ENCODE measurements at regions not wholly inside any gene's neighbourhood (a gene's known extent, or its start where the extent isn't known, plus 50 kb on each side); places are given as distances from the start of the nearest gene placed in this dataset.

DNA sequence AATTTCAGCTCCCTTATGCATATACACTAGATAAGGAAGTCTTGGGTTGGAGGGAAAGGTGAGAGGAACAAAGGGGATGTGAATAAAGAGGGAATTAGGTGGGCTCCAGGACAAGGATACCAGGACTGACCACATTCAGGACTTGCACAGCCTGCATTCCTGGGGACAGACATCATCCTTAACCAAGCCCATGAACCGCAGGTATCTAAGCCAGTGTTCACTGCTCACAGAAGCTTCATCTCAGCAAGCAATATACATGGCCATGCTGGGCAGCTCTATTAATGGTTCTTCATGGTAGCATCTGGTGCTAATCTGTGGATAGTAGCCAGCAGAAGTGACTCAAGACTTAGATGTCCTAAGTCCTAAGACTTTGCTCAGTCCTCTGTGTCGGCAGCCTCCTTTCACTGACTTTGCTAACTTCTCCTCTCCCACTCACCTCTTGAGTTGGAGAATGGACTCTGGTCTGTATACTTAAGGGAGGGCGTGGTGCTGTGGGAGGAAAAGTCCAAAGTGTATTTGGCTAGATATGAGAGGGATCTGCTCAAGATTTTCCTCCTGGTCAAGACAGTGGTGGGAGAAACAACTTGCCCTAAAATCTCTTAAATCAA lies 136.1 kb downstream of the ASCL1 start:
- no peak for DNase-seq

DNA sequence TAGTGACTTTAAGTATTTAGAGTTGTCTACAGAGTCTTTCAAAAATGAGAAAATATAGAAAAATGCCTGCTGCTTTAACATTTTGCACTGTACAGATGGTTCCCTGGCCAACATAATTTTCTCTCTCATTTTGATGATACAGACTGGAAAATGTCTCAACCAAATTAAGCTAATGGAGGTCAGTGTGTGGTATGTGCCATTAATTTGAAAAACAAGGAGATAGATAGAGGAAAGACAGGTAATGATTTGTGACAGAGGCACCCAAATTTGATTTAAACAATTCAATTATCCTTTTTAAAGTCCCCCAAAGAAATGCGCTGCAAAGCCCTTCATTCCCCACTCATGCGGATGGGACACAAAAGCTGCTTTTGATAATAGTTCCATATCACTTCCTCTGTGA lies 140.0 kb downstream of the ASCL1 start:
- no peak for DNase-seq

DNA sequence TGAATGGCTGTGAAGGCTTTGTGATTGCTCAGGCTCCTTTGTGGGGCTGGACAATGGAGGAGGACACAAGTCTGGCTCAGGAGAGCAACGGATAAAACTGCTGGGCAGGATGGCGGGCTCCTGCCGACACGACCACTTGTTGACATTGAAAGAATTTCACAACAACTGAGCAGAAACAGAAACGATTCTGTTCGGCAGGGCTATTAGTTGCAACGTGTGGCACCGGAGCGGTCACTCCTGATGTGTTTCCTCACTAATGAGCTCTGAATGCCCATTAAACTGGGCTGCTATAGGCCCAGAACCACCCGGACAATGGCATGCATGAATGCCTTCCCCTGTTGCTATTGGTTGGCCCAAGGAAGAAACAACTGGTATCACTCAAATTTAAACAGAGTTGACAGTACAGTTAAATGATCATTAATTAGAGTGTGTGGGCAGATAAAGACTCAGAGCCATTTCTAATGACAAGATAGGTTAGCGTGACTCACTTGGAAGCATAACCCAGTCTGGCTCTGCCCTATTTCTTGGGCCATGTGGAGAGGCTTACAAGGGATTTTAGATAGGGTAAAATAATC lies 142.9 kb downstream of the ASCL1 start:
- no peak for DNase-seq

DNA sequence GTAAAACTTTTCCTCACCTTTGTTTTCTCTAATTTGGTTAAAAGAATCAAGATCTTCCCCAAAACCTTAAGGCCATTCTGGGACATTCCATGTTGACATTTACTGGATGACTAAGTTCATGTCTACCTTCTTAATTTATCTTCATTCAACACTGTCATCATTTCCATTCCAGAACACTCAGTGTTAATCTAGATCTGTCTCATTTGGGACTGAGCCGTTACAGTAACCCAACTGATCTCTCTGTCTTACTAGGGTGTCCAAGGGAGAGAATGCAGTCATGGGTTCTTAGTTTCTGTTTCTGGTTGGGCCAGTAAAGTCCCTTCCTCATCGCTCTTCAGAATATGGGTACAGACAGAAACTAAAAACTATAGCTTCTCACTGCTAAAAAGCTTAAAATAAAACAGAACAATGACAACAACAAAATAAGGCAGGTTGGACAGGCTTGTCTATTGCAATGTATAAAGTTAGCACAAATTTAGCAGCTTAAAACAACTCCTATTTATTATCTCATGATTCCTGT lies 144.8 kb downstream of the ASCL1 start:
- DNase-seq: no peak

DNA sequence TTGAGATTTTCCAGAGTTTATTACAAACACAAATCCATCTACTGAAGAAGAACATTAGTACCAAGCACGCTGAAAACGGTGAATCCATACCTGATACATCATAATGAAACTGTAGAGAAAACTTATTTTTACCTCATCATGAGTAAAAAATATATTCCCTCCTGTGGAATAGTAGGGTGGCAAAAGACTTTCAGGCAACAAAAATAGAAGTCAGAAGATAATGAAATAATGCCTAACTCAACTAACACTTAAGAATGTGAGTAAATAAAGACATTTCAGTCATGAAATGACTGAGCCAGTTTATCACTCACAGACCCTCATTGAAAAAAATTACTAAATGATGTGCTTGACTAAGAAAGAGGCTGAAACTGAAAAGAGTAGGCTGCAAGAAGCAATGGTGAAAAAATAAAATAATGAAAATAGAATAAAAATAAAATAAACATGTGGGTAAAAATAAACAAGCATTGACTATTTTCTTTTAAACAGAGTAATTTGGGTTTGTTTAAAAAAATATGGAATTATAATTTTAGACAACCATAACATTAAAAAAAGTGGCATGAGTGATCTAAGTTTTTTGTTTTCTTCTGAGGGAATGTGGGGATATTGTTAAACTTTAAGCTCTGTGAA lies 148.6 kb downstream of the ASCL1 start:
- DNase-seq: no peak

DNA sequence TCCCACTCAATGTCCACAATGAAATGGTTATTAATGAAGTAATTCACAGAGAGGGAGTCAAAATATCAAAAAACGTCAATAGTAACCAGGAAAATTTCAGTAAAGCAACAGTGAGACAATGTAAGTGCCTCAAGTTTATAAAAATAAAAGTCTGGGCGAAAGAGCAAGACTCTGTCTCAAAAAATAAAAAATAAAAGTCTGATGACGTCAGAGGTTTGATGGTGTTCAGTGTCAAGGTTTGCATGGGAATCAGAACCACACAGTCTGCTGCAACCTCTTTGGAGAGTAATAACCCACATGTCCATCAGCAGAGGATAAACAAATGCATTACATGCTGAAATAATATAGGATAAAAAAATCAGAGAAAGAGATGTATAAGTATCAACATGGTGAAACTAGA lies 152.4 kb downstream of the ASCL1 start:
- DNase-seq: no peak

DNA sequence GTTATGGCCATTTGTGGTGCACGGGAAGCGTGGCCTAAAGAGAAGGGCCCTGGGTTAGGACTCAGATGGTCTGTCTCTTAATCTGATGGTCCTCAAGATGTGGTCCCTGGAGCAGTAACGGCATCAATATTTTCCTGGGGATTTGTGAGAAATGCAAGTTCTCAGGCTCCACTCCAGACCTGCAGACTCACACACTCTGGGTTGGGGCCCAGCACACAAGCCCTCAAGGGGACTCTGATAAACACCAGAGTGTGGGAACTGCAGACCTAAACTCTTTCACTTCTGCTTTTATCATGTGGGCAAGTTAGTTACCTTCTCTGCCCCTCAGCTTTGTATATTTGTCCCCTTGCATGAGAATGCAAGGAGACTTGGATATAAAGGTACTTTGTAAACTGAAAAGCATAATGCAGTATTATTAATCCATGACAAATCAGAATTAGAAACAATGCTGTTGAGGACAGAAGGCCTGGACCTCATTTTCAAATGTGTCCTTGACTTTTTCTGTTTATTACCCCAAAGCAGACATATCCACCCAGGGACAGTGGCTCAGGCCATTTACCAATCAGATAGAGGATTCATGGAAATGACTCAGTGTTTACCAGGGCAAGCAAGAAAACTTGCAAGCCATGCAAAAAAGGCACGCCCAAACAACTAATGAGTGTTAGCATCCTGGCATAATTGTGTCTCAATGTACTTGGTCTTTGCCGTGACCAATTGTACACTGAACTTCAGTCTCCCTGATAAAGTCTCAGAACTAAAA lies 157.0 kb downstream of the ASCL1 start:
- DNase-seq: peak in 1 of 56 donors; percentile 2

DNA sequence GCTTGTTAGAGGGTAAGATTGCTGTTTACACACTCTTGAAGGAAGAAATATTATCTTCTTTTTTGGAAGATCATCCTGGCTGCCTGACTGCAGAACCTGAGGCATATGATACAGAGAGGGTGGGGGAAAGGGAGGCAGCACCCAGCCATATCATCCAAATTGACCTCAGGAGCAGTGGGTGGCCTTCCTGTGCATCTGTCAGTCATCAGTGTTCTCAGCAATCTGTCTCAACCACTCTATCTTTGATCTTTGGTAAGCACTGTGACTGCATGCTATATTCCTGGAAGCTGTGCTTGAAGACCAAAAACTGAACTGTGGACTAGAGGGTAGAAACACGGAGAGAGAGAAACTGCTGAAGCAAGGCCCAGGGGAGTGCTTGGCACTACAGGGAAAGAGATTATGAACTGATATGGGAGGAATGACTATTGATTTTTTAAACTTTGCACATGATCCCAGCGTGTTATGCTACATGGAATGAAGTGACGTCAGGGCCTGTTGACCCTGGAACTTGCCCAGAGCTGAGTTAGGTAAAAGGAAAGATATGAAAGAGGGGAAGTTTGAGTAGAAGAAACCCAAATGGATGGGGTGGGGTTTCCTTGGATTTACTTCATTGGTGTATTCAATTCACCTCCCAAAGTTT lies 171.5 kb downstream of the ASCL1 start:
- DNase-seq: no peak

DNA sequence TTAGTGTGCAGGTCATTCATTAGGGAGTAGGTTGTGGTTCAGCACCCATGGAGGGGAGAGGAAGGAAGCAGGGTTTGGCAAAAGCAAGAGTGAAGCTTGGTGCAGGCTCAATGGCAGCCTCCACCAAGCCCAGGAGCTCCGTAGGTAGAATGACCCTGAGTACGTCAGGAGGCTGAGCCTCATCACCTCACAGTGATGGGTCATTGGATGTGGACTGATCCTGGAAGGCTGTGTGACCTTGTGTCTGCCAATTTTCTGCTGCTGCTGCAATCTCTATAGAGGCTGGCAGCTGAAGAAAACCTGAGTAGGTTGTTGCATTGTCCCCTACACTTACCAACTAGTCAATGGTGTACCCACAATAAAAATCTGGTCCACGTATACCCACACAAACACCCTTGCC lies 173.1 kb downstream of the ASCL1 start:
- DNase-seq: no peak

DNA sequence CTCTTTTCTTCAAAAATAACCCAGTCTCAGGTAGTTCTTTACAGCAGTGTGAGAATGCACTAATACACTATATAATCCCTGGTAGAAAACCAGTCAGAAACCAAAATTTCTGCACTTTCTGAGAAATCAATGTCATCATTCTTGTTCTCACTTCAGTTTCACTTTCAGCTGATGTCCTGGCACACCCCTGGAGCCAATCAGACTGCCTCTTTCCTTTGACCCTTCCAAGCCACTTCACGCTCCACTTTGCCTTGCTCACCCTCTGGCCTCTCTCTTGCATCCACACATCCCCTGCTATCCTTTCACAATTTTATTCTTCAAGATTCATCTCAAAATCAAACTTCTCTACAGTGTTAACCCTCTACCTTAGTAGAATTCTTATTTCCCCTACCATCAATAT lies 181.1 kb downstream of the ASCL1 start:
- DNase-seq: no peak

DNA sequence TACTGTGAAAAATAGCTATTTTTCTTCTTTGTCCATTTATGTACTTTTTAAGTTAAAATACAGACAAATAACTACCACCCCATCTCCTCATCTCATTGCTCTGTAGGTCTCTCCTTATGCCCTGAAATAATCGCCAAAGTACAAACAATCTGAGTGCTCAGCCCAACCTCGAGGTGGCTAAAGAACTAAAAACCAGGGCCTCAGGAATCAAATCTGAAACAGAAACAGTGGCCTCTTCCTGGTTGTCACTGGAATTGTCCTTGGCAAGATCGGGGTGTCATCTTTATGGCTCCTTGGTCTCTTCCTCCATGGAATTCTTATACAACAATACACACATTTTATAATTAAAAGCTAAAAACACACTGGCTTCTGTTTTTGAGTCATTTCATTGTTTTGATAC lies 182.4 kb downstream of the ASCL1 start:
- no peak for DNase-seq

DNA sequence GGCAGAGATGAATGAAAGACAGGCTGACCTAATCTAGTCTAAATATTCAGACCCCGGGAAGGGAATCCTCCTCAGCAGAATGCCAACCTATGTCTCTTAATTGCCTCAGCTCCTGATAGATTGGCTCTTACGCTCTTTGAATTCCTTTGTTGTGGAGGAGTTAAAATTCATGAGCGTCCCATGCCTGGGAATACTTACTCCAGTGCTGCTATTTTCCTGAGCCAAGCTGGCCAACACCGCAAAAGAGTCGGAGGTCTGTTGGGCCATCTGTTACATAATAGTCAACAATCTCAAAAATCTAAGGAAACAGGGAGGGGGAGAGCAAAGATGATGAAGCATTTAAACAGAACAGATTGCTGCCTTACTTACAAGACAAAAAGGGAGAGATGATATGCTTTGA lies 182.8 kb downstream of the ASCL1 start:
- no peak for DNase-seq

DNA sequence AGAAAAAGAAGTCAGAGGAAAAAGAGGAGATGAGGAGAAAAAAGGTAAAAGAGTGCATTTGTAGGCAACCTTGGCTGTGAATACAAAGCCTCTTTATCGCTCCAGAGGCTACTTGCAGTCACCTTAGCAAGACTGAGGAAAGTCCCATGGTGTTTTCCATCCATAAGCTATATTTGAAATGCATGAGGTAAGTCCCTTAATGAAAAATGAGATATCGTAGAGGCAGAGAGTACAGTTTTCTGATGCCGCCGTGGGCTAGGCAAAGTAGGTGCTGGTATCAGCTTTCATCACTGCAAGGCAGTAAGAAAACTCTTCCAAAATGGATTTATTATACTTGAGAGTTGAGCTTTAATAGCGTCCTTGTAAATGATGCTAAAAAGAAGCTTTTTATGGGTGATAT lies 186.8 kb downstream of the ASCL1 start:
- DNase-seq: no peak

DNA sequence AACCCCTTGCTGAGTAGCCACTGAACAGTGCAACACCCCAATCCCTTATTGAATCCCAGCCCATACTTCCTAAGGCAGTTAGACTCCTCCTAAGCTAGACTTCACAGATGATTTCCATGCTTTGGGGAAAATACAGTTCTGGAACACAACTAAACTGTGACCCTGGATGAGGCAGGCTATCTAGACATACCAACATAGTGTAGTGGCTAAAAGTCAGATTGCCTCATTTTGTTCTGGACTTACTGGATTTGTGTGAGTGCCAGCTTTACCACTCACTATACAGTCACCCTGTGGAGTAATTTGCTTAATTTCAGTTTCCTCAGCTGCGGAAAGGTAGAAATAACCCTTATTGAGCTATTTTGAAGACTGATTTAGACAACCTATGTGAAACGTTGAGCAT lies 203.1 kb downstream of the ASCL1 start:
- DNase-seq: no peak

DNA sequence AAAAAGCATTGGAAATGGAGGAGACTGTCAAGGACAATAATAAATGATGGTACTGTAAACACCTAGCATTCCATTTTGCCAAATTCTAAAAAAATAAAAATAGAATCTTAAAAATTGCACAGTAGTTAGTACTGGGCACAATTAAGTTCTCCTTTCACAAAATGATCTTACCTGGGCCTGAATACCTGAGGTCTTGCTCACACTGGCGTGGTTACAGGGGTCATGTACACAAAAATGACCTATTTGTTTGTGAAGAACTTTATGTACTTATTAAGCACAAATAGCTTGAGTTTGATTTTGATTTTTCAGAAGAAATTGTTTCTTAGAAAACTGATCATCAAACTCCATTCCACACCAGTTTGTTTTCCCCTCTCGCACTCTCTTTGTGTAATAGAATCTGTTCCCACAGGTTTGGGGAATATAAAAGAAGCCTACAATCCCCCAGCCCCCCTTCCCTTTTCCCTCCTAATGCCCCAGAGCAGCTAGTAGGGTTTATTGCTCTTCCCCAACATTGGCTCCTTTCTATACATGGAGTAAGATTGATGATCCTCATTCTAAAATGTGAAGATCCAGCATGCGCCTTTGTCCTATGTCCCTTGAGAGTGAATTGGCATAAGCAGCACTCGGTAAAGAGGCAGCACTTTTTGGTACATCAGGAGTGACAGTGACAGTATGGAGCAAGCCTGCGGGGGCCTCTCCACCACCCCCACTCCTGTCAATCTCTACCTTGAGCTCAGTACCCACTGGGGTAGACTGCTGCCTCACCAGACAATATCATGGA lies 204.3 kb downstream of the ASCL1 start:
- DNase-seq: no peak

DNA sequence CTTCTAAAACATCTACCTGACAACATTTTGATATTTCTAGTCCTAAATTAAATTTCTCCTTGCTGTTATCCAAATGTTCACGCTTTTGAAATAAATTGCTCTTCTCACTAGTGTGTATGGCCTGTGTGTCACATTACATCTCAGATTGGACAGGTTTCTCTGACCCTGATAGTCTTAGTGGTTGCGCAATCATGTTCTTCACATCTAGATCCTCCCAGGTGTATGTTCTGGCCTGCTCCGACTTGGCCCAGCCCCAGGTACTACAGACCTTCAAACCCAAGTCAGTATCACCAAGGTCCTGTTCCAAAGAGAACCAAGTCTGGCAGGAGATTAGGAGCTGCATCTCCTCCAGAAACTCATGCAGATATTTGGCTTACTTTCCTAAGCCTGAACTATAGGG lies 209.5 kb downstream of the ASCL1 start:
- no peak for DNase-seq

DNA sequence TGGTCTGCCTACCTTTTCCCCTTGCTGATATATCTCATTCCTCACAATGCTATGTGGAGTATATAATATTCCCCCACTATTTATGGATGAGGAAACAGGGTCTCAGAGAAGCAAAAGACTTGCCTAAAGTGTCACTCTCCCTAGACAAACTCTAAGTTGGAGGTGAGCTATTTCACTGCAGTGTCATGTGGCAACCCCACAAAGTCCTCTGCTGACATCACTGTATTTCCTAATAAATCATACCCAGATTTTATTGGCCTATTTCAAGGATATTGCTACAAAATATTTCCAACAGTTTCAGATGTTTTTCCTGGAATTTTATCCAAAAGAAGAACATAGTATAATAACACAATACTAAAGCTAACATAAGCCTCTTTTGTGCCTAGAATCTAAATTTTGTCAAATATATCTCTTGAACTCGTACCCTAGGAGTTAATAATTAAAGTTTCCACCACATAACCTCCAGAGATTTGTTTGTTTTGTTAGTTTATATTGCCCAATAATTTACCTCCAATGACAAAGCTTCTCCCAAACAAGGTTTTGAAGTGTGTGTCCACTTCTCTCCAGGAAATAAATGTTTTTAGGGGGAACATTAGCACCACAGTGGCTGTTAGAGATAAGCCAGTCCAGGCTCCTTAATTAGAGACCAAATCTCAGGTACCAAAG lies 215.1 kb downstream of the ASCL1 start:
- no peak for DNase-seq

DNA sequence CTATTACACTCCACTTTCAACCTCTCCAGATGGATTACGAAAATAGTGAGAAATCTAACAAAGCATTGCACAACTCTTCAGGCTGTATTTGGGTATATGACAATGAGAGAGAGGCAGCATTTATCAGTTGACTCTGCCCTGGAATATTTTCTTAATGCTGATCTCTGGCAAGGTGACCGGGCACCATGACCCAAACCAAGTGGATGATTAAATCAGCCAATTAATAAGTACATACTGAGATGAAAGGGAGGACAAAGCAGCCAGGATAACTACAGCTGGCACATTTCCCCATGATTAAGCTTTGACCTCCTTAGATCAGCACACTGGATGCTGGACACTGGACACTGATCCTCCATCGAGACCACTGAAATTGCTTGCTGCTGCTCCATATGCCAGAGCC lies 218.2 kb downstream of the ASCL1 start:
- DNase-seq: no peak

DNA sequence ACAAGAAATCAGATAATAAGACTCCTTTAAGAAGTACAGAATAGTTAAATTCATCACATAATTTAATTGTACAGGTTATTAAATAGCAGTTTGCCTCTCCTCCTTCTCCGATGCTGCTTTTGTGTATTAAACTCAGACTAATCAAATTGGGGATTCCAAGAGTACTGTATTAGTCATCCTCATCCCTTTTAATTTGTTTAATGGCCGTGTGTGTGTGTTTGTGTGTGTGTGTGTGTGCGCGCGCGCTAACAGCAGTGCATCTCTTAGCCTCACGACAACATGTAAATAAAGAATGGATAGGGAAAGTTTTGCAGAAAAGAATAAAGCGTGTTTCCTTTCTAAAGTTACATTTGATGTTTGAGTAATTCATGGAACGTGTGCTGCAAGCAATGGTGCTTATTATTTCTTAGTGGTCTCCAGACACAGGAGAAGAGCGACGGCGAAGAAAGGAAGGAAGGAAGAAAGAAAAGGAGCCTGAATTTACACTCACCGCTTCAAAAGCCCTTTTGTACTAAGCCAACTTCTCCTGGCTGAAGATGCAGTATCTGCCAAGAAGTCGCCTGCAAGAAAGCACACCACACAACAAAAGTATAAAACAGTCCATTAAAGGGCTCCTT lies 220.3 kb downstream of the ASCL1 start:
- peak in 2 of 56 donors; percentile 4 to 17 for DNase-seq

Data from amygdala (tissue), 56 donors.